Right lobe of liver (tissue), 4 donors: ENCODE measurements at regions not wholly inside any gene's neighbourhood (a gene's known extent, or its start where the extent isn't known, plus 50 kb on each side); places are given as distances from the start of the nearest gene placed in this dataset.

Experiments used
- CTCF ChIP-seq, 4 donors: fragments of 200-600 bp in 3 of 4; fragments of 450-650 bp in 1 of 4; IDR thresholded peaks; one replicate each; pipeline versions ENCODE4 v1.5.1 to v1.8.0; 2016 to 2022; ENCODE audit warnings: antibody characterized with exemption in 4 of 4, mild to moderate bottlenecking in 2 of 4
- POLR2A ChIP-seq: fragments of 450-650 bp; IDR thresholded peaks from one replicate; pipeline ENCODE4 v1.6.1; 2017; ENCODE audit warnings: antibody characterized with exemption, mild to moderate bottlenecking
- donor health status: DM: no; HTN: no; CAD: no.
- donor health status: DM: no; HTN: no; CAD: no.
- donor health status: DM: no; HTN: yes; CAD: no.

GRCh38 chr13:30091035-30091434 lies 216.3 kb downstream of the KATNAL1 start:
- TF ChIP-seq CTCF (IDR thresholded peaks at IDR 0.05) (no peak), POLR2A (no peak)
